ENCODE measurements at regions not wholly inside any gene's neighbourhood (a gene's known extent, or its start where the extent isn't known, plus 50 kb on each side); places are given as distances from the start of the nearest gene placed in this dataset.

DNA sequence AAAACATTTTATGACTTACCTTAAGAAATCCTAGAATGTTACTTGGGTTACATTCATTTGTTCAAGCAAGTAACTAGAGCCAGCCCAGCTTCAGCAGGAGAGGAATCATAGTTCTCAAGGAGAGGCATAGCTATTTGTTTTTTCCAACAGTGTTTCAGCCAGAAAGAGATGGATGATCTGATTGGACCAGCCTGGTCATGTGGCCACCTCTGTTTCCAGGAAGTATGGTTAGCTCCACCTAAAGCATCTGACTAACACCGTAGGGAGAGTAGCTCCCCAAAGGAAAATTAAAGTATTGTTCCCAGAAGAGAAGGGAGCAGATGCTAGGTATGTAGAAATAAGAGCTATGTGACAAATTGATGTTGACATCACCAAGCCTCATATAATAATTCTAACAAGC lies 417.1 kb downstream of the TAFA4 start:
- TF ChIP-seq, protein P1, sequence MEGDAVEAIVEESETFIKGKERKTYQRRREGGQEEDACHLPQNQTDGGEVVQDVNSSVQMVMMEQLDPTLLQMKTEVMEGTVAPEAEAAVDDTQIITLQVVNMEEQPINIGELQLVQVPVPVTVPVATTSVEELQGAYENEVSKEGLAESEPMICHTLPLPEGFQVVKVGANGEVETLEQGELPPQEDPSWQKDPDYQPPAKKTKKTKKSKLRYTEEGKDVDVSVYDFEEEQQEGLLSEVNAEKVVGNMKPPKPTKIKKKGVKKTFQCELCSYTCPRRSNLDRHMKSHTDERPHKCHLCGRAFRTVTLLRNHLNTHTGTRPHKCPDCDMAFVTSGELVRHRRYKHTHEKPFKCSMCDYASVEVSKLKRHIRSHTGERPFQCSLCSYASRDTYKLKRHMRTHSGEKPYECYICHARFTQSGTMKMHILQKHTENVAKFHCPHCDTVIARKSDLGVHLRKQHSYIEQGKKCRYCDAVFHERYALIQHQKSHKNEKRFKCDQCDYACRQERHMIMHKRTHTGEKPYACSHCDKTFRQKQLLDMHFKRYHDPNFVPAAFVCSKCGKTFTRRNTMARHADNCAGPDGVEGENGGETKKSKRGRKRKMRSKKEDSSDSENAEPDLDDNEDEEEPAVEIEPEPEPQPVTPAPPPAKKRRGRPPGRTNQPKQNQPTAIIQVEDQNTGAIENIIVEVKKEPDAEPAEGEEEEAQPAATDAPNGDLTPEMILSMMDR (IDR thresholded peaks at IDR 0.05): no peak
- no peak for TF ChIP-seq POLR2A (IDR thresholded peaks at IDR 0.05)
